ENCODE measurements at regions not wholly inside any gene's neighbourhood (a gene's known extent, or its start where the extent isn't known, plus 50 kb on each side); places are given as distances from the start of the nearest gene placed in this dataset.

GRCh38 chr13:97577026-97577425, 143.1 kb downstream of the RAP2A start:
- TF ChIP-seq RNF2 (IDR thresholded peaks at IDR 0.05; ENCODE audit: borderline replicate concordance, low read depth, low read length, missing control alignments, poor library complexity, severe bottlenecking) (no peak), SIX5 (IDR thresholded peaks at IDR 0.05; ENCODE audit: low read depth, low read length) (no peak), CTBP2 (IDR thresholded peaks at IDR 0.05; ENCODE audit: borderline replicate concordance, insufficient read depth, insufficient read length, low read length) (no peak), SP2 (IDR thresholded peaks at IDR 0.05; ENCODE audit: low read length) (no peak), MAFK (IDR thresholded peaks at IDR 0.05; ENCODE audit: low read depth, low read length) (peak; percentile 30; the same call in 1 of the 2 replicates), YY1 (IDR thresholded peaks at IDR 0.05; ENCODE audit: low read depth, low read length) (no peak), CTCF (IDR thresholded peaks at IDR 0.05; ENCODE audit: control extremely low read depth in 1 of 3, insufficient read depth in 1 of 3, low read depth in 1 of 3, low read length in 3 of 3) (no peak), POLR2AphosphoS5 (IDR thresholded peaks at IDR 0.05; ENCODE audit: low read depth, low read length) (no peak), CREB1 (IDR thresholded peaks at IDR 0.05) (no peak), JUN (IDR thresholded peaks at IDR 0.05; ENCODE audit: low read depth, low read length) (no peak)
